HepG2 (cell line): ENCODE measurements at regions not wholly inside any gene's neighbourhood (a gene's known extent, or its start where the extent isn't known, plus 50 kb on each side); places are given as distances from the start of the nearest gene placed in this dataset.

Source experiments
- ATAC-seq: fragments of 200-7000 bp; cut with Tn5 transposase; 3 replicates; pipeline ENCODE4 v1.9.1; 2020; ENCODE audit warnings: mild to moderate bottlenecking, moderate library complexity
- BruUV-seq: library from RNA; stranded (reverse); fragments of 400-500 nt; replicated peaks from 2 replicates; lab custom pipeline; 2021; lab: Mats Ljungman, UMichigan
- CTCF ChIA-PET: fragments of 300-600 bp; formaldehyde crosslinking; extraction: SDS; loops from one replicate; lab custom pipeline; 2021; ENCODE audit warnings: low total read pairs, inconsistent platforms, low intra/inter-chr PET ratio; lab: Yijun Ruan, JAX
- POLR2A ChIA-PET: fragments of 350-600 bp; sonication (Branson Sonifier 250); formaldehyde crosslinking; loops from one replicate; lab custom pipeline; 2020; ENCODE audit warnings: antibody characterized with exemption, inconsistent platforms; lab: Yijun Ruan, JAX
- DNase-seq: peaks from one replicate; pipeline ENCODE4 v3.0.0-alpha.2; 2015; ENCODE audit warnings: low spot score
- FAIRE-seq: peaks from 3 replicates; lab custom pipeline; 2011; peaks lifted over from hg19 to GRCh38; lab: Jason Lieb, UNC
- H2AFZ ChIP-seq: one replicate; pipeline ENCODE4 v1.6.1; 2011; ENCODE audit warnings: low read length, inconsistent platforms
- H3K27ac ChIP-seq: fragments of 300-600 bp; 3 replicates; pipeline ENCODE4 v1.8.0; 2011; ENCODE audit warnings: mixed run types, mild to moderate bottlenecking, mixed read lengths, low read length, inconsistent platforms; ENCODE audit not compliant: insufficient read depth; ENCODE audit errors: extremely low read length
- H3K27me3 ChIP-seq, 2 experiments: fragments of 200-600 bp in 1 of 2; 2 replicates in 1 of 2; 3 replicates in 1 of 2; pipeline versions ENCODE4 v1.6.0 to v1.8.0; 2011; ENCODE audit warnings: low read length in 2 of 2, mild to moderate bottlenecking in 2 of 2, moderate library complexity in 2 of 2, inconsistent platforms in 1 of 2; ENCODE audit not compliant: insufficient read depth in 2 of 2, control insufficient read depth in 1 of 2
- H3K36me3 ChIP-seq, 2 experiments: fragments of 200-600 bp in 1 of 2; replicated peaks in 1 of 2; 2 replicates in 1 of 2; 3 replicates in 1 of 2; pipeline versions ENCODE4 v1.5.1 to v1.8.0; 2011; ENCODE audit warnings: low read length in 2 of 2, inconsistent platforms in 1 of 2; ENCODE audit not compliant: insufficient read depth in 2 of 2, control insufficient read depth in 1 of 2
- H3K4me1 ChIP-seq: 2 replicates; pipeline ENCODE4 v1.5.1; 2012; ENCODE audit warnings: low read length, inconsistent platforms; ENCODE audit not compliant: insufficient read depth
- H3K4me2 ChIP-seq: 2 replicates; pipeline ENCODE4 v1.6.0; 2011; ENCODE audit warnings: low read depth, low read length, inconsistent platforms
- H3K4me3 ChIP-seq, 3 experiments: fragments of 200-600 bp in 1 of 3; sonication (generic), shearing (Covaris generic) in 1 of 3; replicated peaks in 1 of 3; 2 replicates each; pipeline ENCODE4 v1.5.1; 2011 to 2016; ENCODE audit warnings: low read length in 3 of 3, inconsistent platforms in 2 of 3, low read depth in 2 of 3, mild to moderate bottlenecking in 2 of 3, control low read depth in 1 of 3, mixed read lengths in 1 of 3; ENCODE audit not compliant: insufficient read depth in 1 of 3
- H3K79me2 ChIP-seq: one replicate; pipeline ENCODE4 v1.6.1; 2011; ENCODE audit warnings: low read length, inconsistent platforms; ENCODE audit not compliant: insufficient read depth
- H3K9ac ChIP-seq: 2 replicates; pipeline ENCODE4 v1.6.0; 2011; ENCODE audit warnings: mild to moderate bottlenecking, low read depth, low read length, inconsistent platforms; ENCODE audit not compliant: insufficient read depth
- H3K9me3 ChIP-seq: 2 replicates; pipeline ENCODE4 v1.5.1; 2012; ENCODE audit warnings: mild to moderate bottlenecking, low read length
- H4K20me1 ChIP-seq: 2 replicates; pipeline ENCODE4 v1.6.0; 2011; ENCODE audit warnings: inconsistent platforms, mild to moderate bottlenecking, low read length, moderate library complexity; ENCODE audit not compliant: insufficient read depth
- KLF12 ChIP-seq: sonication (generic); formaldehyde crosslinking; IDR thresholded peaks from 2 replicates; pipeline ENCODE4 v1.4.0; 2020; ENCODE audit warnings: missing genetic modification reagents, borderline replicate concordance
- PITX1 ChIP-seq: sonication (generic); formaldehyde crosslinking; IDR thresholded peaks from 2 replicates; pipeline ENCODE4 v1.5.1; 2020; ENCODE audit warnings: mild to moderate bottlenecking, missing genetic modification reagents
- SATB2 ChIP-seq: sonication (generic); formaldehyde crosslinking; IDR thresholded peaks from 2 replicates; pipeline ENCODE4 v1.5.0; 2020; ENCODE audit warnings: missing genetic modification reagents
- ZNF569 ChIP-seq: sonication (generic); formaldehyde crosslinking; IDR thresholded peaks from 2 replicates; pipeline ENCODE4 v1.5.0; 2020; ENCODE audit warnings: mild to moderate bottlenecking, missing genetic modification reagents, moderate library complexity, borderline replicate concordance
- ZNF614 ChIP-seq: IDR thresholded peaks from 2 replicates; pipeline ENCODE4 v1.6.1; 2018; ENCODE audit warnings: missing biosample characterization, missing genetic modification reagents, inconsistent platforms, borderline replicate concordance
- ZNF720 ChIP-seq: sonication (generic); formaldehyde crosslinking; IDR thresholded peaks from 2 replicates; pipeline ENCODE4 v1.4.0; 2020; ENCODE audit warnings: missing genetic modification reagents
- ZNF792 ChIP-seq: IDR thresholded peaks from 2 replicates; pipeline ENCODE4 v1.6.1; 2016
- whole genome bisulfite sequencing: methylation state at CpG from one replicate; pipeline ENCODE4 v1.1.6; 2017; ENCODE audit warnings: low lambda C conversion rate; 5-methylcytosine and 5-hydroxymethylcytosine counted together
- in situ Hi-C: cut with HindIII; loops from 2 replicates; pipeline ENCODE4 v1.10.0; 2017; ENCODE audit warnings: low pct_unique_long_range_greater_than_20kb; ENCODE audit not compliant: extremely low pct_ligation_motif_present
- intact Hi-C: fragments of 100-400 bp; cut with micrococcal nuclease; formaldehyde crosslinking; loops from one replicate; pipeline ENCODE4 v1.10.0; 2022; ENCODE audit not compliant: unreplicated experiment
- TF ChIP-seq, protein P1 (sequence below): fragments of 450-650 bp; IDR thresholded peaks from 2 replicates; pipeline ENCODE4 v1.6.1; 2017
- TF ChIP-seq, protein P2 (sequence below): sonication (generic); formaldehyde crosslinking; IDR thresholded peaks from 2 replicates; pipeline ENCODE4 v1.5.0; 2020; ENCODE audit warnings: missing genetic modification reagents
- TF ChIP-seq, protein P3 (sequence below): sonication (generic); formaldehyde crosslinking; IDR thresholded peaks from 2 replicates; pipeline ENCODE4 v1.5.0; 2020; ENCODE audit warnings: missing genetic modification reagents
- TF ChIP-seq, protein P4 (sequence below): sonication (generic); formaldehyde crosslinking; IDR thresholded peaks from 2 replicates; pipeline ENCODE4 v1.8.1; 2023; ENCODE audit warnings: mild to moderate bottlenecking, missing genetic modification reagents

DNA sequence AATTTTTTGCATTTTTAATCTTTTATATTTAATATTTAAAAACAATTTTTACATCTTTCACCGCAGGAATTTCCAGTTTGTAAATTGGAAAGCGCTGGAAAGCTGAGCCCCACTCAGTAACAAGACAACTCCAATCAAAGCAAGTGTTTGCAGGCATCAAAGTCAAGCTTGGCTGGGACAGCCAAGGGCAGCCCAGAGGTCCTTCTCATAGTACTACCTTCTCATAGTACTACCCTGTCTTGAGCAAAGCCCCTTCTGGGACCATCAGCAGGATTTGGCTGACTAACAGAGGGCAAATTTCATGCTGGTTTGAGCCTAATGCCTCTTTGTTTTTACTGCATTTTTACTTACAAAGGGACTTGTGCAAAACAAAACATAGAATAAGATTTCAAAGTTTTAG lies 228.3 kb downstream of the SIM1 start:
- Histone ChIP-seq H3K9me3 (no peaks in the 10 kb centered on the region), H3K79me2 (no peaks in the 10 kb centered on the region), H3K36me3 (no peaks in the 10 kb centered on the region), H4K20me1 (no peaks in the 10 kb centered on the region), H3K4me2 (no peak overlapping the region), H3K4me3 (no peak overlapping the region), H3K27ac (no peak overlapping the region), H3K27me3 (no peaks in the 10 kb centered on the region), H2AFZ (no peak overlapping the region), H3K4me1 (no peaks in the 10 kb centered on the region), H3K9ac (no peak overlapping the region)
- POLR2A ChIA-PET, result no interaction called here
- ATAC-seq (no peak), DNase-seq (no peak), FAIRE-seq (no peak)
- CTCF ChIA-PET, result no interaction called here
- intact Hi-C loops, result no loop called here
- in situ Hi-C loops, result no loop called here
- 0% methylated on average over 2 of the region's 2 CpGs for WGBS
- no TSS peak for BruUV-seq
- no peak for TF ChIP-seq ZNF569 (CRISPR knock-in tag)
- no peak for TF ChIP-seq KLF12
- no peak for TF ChIP-seq ZNF720
- TF ChIP-seq, protein P1, sequence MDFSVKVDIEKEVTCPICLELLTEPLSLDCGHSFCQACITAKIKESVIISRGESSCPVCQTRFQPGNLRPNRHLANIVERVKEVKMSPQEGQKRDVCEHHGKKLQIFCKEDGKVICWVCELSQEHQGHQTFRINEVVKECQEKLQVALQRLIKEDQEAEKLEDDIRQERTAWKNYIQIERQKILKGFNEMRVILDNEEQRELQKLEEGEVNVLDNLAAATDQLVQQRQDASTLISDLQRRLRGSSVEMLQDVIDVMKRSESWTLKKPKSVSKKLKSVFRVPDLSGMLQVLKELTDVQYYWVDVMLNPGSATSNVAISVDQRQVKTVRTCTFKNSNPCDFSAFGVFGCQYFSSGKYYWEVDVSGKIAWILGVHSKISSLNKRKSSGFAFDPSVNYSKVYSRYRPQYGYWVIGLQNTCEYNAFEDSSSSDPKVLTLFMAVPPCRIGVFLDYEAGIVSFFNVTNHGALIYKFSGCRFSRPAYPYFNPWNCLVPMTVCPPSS, result no peak
- no peak for TF ChIP-seq ZNF792
- TF ChIP-seq, protein P2, sequence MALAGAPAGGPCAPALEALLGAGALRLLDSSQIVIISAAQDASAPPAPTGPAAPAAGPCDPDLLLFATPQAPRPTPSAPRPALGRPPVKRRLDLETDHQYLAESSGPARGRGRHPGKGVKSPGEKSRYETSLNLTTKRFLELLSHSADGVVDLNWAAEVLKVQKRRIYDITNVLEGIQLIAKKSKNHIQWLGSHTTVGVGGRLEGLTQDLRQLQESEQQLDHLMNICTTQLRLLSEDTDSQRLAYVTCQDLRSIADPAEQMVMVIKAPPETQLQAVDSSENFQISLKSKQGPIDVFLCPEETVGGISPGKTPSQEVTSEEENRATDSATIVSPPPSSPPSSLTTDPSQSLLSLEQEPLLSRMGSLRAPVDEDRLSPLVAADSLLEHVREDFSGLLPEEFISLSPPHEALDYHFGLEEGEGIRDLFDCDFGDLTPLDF (CRISPR knock-in tag), result no peak
- TF ChIP-seq, protein P3, sequence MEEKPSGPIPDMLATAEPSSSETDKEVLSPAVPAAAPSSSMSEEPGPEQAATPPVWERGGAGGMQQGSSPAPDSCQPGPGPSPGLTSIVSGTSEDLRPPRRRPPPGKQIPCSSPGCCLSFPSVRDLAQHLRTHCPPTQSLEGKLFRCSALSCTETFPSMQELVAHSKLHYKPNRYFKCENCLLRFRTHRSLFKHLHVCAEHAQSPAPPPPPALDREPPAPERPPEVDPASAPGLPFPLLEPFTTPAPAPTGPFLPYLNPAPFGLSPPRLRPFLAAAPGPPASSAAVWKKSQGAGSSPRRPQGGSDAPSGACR (CRISPR knock-in tag), result no peak
- no peak for TF ChIP-seq ZNF614
- TF ChIP-seq PITX1 (CRISPR knock-in tag), result no peak
- TF ChIP-seq, protein P4, sequence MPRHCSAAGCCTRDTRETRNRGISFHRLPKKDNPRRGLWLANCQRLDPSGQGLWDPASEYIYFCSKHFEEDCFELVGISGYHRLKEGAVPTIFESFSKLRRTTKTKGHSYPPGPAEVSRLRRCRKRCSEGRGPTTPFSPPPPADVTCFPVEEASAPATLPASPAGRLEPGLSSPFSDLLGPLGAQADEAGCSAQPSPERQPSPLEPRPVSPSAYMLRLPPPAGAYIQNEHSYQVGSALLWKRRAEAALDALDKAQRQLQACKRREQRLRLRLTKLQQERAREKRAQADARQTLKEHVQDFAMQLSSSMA (CRISPR knock-in tag), result no peak
- TF ChIP-seq SATB2 (CRISPR knock-in tag), result no peak
